Pons (tissue), 1 donor: ENCODE measurements at regions not wholly inside any gene's neighbourhood (a gene's known extent, or its start where the extent isn't known, plus 50 kb on each side); places are given as distances from the start of the nearest gene placed in this dataset.

ENCODE experiments used
- DNase-seq: peaks from one replicate; pipeline ENCODE4 v3.0.0-alpha.2; 2016; ENCODE audit warnings: low spot score

- DNase-seq: no peak
These were observed 548.2 kb upstream of the CLINT1 start for GRCh38 chr5:158406884-158407823.

GRCh38 chr5:158398360-158399201 lies 539.6 kb upstream of the CLINT1 start:
- DNase-seq: no peak

GRCh38 chr5:158397278-158397677 lies 538.3 kb upstream of the CLINT1 start:
- no peak for DNase-seq

- DNase-seq: no peak
These were observed 535.2 kb upstream of the CLINT1 start for GRCh38 chr5:158394102-158394501.

- DNase-seq: no peak
These were observed 534.5 kb upstream of the CLINT1 start for GRCh38 chr5:158393457-158393856.

GRCh38 chr5:158392753-158393152 lies 533.8 kb upstream of the CLINT1 start:
- DNase-seq: no peak

- no peak for DNase-seq
These were observed 531.6 kb upstream of the CLINT1 start for GRCh38 chr5:158390577-158390976.

- DNase-seq: no peak
These were observed 530.8 kb upstream of the CLINT1 start for GRCh38 chr5:158389786-158390185.

GRCh38 chr5:158388021-158388420 lies 529.1 kb upstream of the CLINT1 start:
- DNase-seq: no peak

- DNase-seq: no peak
These were observed 528.6 kb upstream of the CLINT1 start for GRCh38 chr5:158387499-158387898.

- no peak for DNase-seq
These were observed 527.0 kb upstream of the CLINT1 start for GRCh38 chr5:158385982-158386381.

- peak; percentile 19 for DNase-seq
These were observed 525.9 kb upstream of the CLINT1 start for GRCh38 chr5:158384535-158385481.

- peak; percentile 13 for DNase-seq
These were observed 524.5 kb upstream of the CLINT1 start for GRCh38 chr5:158383486-158383885.

GRCh38 chr5:158382473-158382872 lies 523.5 kb upstream of the CLINT1 start:
- DNase-seq: peak; percentile 11

GRCh38 chr5:158381614-158382160 lies 522.7 kb upstream of the CLINT1 start:
- DNase-seq: no peak

GRCh38 chr5:158380661-158381060 lies 521.7 kb upstream of the CLINT1 start:
- no peak for DNase-seq

GRCh38 chr5:158378931-158379330 lies 520.0 kb upstream of the CLINT1 start:
- DNase-seq: no peak

- DNase-seq: no peak
These were observed 517.7 kb upstream of the CLINT1 start for GRCh38 chr5:158376679-158377078.

GRCh38 chr5:158375531-158375930 lies 516.6 kb upstream of the CLINT1 start:
- DNase-seq: no peak

- peak; percentile 44 for DNase-seq
These were observed 514.9 kb upstream of the CLINT1 start for GRCh38 chr5:158373608-158374395.

GRCh38 chr5:158369241-158369640 lies 510.3 kb upstream of the CLINT1 start:
- no peak for DNase-seq
